SK-MEL-5 (cell line): ENCODE measurements at regions not wholly inside any gene's neighbourhood (a gene's known extent, or its start where the extent isn't known, plus 50 kb on each side); places are given as distances from the start of the nearest gene placed in this dataset.
"Not testable (repeated sequence)": the region's sequence is repeated elsewhere in the genome, so short reads cannot be mapped to it uniquely, and the experiment has no call there.

Source experiments
- DNase-seq: peaks from one replicate; pipeline ENCODE4 v3.0.0-alpha.2; 2016; ENCODE audit warnings: low read depth, low spot score
- in situ Hi-C: cut with HindIII; loops from 2 replicates; pipeline ENCODE4 v1.10.0; 2016; ENCODE audit warnings: low sequenced_read_pairs, high pct_unique_total_duplicates, low pct_unique_long_range_greater_than_20kb

DNA sequence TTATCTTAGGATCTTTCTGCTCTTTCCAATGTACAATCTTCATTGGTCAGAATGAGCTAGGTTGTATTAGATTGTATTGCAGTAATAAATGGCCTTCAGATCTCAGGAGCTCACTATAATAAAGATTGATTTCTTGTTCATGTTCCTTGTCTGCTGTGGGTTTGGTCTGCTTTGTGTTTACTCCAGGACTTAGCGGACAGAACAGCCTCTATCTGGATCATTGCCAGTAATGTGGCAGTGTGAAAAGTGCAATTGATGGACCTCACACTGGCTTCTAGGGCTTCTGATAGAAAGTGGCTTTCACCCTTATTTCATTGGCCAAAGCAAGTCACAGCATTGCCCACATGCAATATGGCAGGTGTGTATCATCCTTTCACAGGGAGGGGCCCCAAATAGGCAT is 81.2 kb downstream of the BTG1 start:
- in situ Hi-C loops = no loop called here

DNA sequence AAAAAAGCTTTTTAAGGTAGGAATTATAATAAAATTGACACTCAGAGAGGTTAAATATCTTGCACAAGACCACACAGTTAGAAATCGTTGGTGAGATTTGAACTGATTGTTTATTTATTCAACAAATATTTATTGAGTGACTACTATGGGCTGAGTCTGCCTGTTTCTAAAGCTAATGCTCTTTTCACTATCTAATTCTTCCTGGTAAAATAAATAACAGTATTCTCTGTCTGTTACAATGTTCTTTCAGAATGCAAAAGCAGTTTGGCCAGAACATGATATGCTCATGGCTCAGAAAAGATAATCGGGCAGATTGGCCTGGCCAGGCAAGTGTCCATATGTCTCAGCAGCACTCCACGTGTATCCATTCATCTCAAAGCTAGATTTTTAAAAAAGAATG is 82.0 kb downstream of the BTG1 start:
- DNase-seq = no peak
- in situ Hi-C loops = no loop called here

More for the DNA sequence above, 81.2 kb downstream of the BTG1 start:
- no peak for DNase-seq

DNA sequence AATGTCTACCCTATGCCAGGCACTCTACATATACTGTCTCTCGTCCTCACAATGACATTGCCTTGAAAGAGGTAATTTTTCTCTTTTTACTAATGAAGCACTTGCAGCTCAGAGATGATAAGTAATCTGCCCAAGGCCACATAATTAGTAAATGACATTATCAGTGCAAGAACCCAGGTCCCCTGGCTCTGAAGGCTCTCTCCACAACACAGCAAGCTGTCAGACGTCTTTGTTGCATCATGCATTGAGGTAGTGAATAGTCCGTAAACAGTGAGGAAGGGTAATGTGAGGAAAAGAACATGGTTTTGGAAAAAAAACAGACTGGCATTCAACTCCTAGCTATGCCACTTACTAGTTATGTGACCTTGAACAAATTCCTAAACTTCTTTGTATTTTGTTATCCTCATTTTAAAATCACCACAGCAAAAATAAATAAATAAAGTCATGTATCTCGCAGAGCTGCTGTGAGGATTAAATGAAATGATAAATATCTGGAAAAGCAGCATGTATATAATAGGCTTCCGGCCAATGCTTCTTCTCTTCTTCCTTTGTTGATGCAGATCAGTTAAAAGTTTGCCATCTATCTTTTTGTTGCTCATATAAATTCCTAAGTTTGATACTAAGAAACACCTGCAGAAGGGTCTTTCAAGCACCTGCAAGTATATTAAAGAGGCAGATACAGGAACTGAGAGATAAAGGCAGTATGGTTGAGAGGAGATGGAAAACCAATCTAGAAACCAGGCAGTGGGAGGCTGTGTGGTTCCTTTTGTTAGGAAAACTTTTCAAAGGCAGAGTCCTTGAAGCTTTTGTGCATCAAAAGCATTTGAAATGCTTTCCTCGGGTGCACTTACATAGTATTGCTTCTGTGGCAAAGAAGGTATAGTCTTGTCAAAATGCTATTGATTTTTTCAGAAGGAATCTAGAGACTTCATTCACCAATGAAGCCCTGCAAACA is 82.8 kb downstream of the BTG1 start:
- in situ Hi-C loops = no loop called here
- DNase-seq = no peak

DNA sequence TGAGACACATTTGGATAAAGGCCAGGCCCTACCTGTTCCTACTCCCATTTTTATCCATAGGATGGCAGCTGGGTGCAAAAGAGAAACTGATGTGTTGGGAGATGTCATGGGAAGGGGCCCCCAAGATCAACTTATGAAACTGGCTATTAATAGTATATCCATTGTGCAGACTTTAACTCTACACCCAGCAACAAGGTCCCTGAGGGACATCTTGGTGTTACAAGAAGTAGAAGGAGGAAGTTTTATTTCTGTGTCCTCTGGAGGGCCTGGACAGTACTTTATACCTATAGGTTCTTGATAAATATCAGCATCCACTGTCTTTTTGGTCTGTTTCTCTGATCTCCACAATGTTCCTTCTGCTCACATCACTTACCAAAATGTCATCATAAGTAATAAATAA is 84.6 kb downstream of the BTG1 start:
- in situ Hi-C loops = no loop called here
- DNase-seq = no peak

DNA sequence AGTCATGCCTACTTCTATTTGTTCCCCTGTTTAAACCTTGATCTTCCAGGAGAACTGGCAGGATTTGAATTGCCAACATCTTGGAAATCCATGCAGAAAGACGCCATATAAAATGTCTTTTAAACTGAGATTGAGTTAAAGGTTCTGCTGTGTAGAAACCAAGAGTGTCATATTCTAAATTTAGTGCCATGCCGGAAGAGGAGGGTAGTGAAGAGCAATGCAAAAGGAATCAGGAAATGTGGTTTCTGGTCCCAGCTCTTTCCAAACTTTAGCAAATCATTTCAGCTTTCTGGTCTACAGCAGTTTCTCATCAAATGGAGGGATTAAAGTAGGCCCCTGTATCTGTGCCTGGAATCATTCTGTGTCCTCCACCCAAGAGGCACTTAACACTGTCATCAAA is 85.7 kb downstream of the BTG1 start:
- in situ Hi-C loops = no loop called here
- DNase-seq = no peak

DNA sequence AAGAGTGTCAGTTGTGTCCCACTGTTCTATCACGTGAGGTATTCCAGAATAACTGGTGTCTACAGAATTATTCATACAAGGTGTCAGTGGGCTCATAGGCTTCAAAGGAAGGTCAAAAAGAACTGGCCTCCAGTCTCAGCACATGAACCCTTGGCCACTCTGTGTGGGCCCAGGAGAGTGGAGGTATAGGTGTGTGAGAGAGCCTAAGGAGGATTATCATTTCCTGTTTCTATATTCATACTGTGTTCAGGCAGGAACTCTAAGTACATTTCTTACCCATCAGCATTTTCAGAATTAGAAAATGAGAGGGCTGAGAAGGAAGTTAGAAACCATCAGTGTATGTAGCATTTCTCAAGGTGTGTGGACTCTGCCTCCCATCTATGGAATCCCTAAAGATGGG is 87.0 kb downstream of the BTG1 start:
- DNase-seq = no peak

DNA sequence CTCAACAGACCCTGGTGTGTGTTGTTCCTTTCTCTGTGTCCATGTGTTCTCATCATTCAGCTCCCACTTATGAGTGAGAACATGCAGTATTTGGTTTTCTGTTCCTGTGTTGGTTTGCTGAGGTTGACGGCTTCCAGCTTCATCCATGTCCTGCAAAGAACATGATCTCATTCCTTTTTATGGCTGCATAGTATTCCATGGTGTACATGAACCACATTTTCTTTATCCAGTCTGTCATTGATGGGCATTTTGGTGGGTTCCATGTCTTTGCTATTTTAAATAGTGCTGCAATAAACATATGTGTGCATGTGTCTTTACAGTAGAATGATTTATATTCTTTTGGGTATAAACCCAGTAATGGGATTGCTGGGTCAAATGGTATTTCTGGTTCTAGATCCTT is 88.9 kb downstream of the BTG1 start:
- DNase-seq, in situ Hi-C loops: not testable (repeated sequence)

More for the DNA sequence above, 87.0 kb downstream of the BTG1 start:
- in situ Hi-C loops = no loop called here

DNA sequence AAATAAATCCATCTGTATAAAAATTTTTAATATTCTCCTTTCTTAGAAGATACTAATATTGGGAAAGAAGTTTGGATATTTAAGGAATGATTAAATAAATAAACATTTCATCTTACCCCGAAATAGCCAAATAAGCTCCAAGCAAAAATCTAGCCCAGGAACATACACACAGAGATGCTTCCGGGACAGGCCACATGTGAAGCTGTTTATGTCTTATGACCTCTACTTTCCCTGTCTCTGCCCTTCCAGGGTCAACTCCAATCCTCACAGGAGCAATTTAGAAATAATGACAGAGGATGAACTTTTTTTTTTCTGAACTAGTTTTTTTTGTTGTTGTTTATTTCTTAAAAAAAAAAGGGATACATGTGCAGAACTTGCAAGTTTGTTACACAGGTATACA is 89.4 kb downstream of the BTG1 start:
- in situ Hi-C loops = no loop called here

DNA sequence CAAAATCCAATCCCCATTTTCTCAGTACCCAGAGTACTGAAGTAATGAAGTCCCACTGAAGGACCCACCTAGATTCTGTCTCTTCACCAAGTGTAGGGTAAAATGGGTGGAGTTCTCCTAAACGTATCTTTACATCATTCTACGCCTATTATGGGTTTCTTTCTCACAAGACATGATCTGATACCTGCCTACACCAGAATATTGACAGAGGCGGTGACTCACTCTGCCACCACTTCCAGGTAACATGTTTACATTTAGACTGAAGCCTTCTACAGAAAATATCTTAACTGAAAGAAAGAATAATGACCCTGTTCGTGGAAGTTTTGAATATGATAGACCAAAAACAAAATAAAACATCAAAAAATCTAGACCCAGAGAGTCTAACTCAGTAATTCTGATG is 89.8 kb downstream of the BTG1 start:
- no peak for DNase-seq
- in situ Hi-C loops = no loop called here

More for the DNA sequence above, 89.4 kb downstream of the BTG1 start:
- no peak for DNase-seq

DNA sequence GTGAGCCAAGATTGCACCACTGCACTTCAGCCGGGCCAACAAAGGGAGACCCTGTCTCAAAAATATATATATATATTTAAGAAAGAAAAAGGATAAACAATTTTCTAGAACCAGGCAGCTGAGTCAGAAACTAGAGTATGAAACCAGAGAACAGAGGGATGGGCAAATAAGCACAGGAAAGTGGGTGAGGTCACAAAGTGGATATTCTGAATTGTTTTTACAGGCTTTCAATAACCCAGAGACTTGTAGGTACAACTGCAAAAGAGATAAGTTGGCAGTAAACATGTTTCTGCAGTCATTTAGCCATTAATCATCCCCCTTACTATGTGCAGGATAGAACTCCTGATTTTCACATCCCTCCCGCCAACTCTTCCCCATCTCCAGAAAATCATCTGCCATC is 94.2 kb downstream of the BTG1 start:
- in situ Hi-C loops = no loop called here

DNA sequence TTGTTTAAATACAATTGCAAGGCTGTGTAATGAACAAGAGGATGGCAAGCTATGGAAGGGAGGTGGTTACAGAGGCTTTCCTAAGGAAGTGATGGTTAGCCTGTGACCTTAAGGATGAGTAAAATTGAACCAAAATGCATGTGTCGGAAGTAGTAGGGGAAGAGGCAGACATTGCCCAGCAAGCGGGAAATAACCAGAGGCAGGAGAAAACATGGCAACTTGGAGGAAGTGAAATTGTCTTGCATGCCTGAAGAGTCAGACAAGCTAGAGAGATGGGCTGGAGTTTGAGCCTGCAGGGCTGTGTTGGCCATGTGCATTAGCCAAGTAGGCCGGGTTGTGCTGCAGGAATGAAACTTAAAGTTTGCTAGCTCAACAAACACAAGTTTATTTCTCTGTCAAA is 96.2 kb downstream of the BTG1 start:
- in situ Hi-C loops = no loop called here
- no peak for DNase-seq

More for the DNA sequence above, 94.2 kb downstream of the BTG1 start:
- DNase-seq = no peak

DNA sequence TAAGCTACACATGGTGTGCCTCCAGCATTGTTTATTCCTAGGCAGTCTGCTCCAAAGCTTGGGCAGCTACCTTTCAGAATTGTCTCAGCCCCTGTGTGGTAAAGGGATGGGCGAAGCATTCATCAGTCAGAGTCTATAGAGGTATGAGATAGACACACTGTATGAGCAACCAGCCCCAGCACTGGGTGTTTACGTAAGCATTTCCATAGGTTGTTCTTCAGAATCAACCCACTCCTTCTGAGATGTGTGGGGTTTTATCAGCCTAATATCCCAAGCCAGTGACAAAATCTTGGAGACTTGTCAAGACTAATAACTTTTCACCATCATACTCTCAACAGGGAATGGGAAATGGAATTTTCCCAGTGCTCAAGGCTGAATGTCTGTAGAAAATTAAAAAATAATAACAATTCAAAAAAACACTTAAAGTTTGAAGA is 98.2 kb downstream of the BTG1 start:
- DNase-seq = no peak
- in situ Hi-C loops = no loop called here

DNA sequence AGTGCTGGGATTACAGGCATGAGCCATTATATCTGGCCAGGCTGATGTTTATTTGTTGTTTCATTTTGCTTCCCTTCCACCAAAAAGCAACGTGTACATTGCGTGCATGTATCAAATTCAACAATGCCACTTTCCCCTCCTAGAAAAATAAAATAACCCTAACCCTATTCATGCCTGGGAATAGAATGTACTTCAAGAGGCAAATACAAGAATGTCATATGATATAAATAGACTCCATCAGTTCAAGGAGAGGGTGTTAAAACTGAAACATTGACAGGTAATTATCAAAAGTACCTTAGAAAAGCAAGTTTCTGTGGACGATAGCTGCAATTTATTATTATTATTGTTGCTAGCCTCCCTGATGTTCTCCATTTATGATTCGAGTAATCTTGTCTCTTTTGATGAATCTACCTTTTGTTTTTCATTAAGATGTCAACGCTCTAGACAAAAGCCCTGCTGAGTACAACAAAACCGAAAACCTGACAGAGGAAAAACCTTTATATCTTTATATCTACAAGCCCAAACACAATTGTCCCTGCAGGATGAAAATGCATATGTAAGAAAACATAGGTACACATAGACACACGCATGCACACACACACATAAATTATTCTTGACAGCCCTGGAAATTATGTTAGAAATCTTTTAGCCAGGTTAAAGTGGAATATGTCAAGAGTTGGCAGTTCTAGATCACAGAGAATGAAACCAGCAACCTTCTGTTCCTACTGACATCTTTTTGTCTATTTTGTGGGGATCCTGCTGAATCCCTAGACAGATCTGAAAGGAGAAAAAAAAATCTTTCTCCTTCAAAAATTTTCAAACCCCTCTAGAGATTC is 98.9 kb downstream of the BTG1 start:
- no peak for DNase-seq
- in situ Hi-C loops = no loop called here

DNA sequence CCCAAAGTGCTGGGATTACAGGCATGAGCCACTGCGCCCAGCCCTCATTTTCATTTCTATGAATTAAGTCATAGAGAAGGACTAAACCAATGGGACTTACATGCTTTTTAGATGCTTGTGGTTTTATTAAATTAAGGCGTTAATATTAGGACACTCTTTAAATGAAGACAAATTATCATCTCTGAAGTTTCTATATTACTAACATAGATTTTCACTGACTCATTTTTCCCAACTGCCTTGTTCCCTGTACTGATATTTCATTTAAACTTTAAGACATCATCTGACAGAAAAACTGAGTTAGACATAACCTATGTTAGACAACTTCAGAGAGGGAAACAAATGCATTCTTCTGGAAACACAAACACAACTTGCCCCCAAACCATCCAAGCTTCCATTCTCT is 99.8 kb downstream of the BTG1 start:
- in situ Hi-C loops = no loop called here
- DNase-seq = no peak

DNA sequence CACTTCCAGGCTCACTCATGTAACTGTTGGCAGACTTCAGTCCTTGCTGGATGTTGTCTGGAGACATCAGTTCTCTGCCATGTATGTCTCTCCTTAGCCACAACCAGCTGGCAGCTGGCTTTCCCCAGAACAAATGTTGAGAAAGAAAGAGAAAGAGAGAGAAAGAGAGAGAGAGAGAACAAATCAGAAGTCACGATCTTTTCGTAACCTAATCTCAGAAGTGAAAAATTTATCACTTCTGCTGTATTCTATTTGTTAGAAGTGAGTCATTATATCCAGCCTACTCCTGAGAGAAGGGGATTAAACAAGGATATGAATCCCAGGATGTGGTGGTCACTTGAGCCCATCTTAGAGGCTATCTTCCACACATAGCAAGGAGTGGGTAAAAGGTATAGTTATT is 101.2 kb downstream of the BTG1 start:
- in situ Hi-C loops = no loop called here
- no peak for DNase-seq

DNA sequence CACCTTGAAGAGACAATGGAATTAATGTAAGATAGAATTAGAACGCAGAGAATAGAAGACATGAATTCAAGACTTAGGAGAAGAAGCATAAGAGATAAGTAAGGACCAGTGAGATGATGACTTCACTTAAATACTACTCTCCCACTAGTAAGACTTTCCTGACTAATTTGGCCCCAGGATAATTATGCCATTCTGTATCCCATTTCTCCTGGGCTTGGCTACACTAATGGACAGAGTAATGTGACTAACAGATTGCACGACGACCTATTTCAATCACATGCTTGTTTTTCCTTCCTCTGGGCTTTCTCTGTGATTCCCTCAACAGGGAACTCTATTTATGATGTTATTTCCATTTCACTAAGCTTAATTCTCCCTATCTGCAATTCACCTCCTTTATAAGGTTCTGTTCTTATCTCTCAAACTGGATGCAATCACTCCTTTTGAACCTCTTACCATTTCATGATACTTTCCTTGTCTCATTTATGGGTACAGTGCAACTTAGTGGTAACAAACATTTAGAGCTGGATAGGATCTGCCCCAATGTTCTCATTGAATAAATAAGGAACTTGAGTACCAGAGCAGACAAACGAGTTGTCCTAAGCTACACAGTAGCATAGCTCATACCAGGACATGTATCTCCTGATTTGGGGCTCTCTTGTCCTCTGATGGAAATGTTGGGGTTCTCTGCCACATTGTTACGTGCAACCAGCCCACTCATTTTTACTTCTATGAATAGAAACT is 102.7 kb downstream of the BTG1 start:
- in situ Hi-C loops = no loop called here
- no peak for DNase-seq

DNA sequence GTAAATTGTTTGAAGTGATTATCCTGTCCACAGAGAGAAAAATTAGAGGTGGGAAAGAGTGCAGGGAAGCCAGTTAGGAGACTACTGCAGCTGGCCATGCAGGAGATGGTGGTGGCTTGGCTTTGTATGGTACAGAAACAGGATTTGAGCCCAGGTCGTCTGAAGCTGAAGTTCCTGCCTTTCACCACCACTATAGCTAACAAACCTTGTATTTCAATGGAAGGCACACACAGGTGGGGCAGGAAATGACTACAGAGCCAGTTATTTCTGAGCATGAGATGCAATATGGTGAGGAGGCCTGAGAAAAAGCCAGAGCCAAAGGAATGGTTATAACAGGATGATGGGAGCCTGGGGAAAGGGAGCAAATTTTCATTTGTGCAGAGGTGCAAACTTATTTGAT is 103.9 kb downstream of the BTG1 start:
- in situ Hi-C loops = no loop called here

DNA sequence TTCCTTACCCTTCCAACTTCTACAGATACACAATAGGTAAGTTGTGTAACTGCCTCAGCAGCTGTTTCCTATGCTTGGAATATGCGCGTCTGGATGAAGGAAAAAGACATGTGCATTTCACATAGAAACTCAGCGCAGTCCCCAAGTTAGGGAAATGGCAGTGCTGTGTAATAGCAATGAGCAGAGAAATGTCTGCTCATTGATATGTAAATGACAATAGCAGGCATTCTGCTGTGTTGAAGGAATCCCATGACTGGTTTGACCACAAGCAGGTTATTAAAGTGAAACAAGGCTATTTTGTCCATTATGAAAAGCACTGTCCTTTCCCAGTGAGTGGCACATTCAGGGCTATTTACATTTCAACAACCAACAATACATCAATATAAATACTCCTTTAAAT is 106.6 kb downstream of the BTG1 start:
- in situ Hi-C loops = no loop called here
- peak; percentile 87 for DNase-seq

More for the DNA sequence above, 103.9 kb downstream of the BTG1 start:
- DNase-seq = no peak
